GM21515 (cell line): ENCODE measurements at regions not wholly inside any gene's neighbourhood (a gene's known extent, or its start where the extent isn't known, plus 50 kb on each side); places are given as distances from the start of the nearest gene placed in this dataset.

ENCODE experiments used
- ATAC-seq: cut with Tn5 transposase; IDR thresholded peaks from one replicate; pipeline ENCODE4 v1.9.1; 2021; ENCODE audit not compliant: unreplicated experiment

DNA sequence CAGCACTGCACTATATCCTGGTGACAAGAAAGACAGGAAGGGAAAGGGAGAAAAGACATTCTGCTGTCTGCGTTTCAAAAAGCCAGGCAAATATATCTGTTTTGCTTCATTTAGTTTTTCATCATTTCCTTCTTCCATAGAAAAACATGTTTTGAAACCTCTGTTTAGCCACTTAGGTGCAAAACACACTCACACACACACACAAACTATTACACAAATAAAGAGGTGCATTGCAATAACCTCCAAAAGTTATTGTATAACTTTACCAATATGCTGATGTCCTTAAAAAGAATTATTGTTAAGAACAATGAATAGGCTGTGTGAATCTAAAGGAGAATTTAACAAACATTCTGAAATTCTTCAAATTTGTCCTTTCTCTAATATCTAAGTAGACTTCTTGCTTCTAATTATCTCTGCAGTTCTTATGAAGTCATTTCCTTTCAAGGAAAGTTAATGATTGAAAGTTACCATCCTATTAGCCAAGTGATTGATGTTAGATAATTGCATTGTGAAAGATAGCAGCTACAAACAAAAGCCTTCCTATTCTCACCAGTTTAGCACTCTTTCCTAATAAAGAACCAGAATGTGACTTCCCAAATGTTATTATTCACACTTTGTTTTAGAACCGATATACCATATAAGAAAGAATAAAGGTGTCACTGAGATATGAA lies 516.7 kb downstream of the KCNJ3 start:
- no peak for ATAC-seq

DNA sequence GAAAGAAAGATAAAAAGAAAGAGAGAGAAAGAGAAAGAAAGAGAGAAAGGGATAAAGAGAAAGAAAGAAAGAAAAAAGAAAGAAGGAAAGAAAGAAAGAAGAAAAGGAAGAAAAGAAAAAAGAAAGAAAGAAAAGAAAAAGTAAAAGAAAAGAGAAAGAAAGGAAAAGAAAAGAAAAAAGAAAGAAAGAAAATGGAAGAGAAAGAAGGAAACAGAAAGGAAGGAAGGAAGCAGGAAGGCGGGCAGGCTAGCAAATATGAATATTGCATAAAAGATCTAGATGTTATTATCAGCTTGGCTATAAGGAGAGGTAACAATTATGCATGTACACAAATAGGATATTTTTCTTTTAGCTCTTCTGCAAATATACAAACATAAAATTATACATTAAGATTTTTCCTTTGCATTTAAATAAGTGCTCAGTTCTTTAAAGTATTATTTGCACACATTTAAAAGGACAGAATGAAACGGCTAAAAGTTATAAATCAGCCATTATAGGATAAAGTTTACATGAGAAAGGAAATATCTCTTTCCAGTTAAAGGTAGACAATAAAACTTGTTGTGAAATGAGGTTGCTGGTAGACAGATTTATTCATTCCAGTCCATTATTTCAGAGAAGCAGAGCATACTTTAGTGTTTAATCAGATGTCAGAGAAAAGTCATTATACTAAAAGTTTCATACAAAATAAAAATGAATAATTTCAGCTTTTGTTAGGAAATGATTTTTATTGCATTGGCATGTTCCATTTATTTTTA lies 511.4 kb downstream of the KCNJ3 start:
- no peak for ATAC-seq

DNA sequence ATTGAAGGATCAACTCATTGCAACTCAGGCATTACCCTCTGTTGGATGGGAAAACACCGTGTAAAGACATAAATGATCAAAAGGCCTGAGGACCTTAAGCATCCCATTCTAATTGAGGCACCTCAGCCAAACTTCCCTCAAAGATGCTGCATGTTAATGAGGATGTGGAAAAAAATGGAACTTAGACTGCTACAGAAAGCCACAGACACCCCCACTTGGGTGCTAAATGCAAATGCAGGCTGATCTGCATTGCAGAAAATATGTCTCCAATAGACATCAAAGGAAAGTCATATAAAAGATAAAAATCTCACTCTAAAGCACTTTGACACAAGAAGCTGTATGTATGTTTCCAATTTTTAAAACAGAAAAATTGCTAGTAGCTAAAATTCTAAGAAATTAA lies 504.7 kb downstream of the KCNJ3 start:
- ATAC-seq: no peak

- ATAC-seq: no peak
Measured at GRCh38 chr2:155200753-155201152, 502.3 kb downstream of the KCNJ3 start.

DNA sequence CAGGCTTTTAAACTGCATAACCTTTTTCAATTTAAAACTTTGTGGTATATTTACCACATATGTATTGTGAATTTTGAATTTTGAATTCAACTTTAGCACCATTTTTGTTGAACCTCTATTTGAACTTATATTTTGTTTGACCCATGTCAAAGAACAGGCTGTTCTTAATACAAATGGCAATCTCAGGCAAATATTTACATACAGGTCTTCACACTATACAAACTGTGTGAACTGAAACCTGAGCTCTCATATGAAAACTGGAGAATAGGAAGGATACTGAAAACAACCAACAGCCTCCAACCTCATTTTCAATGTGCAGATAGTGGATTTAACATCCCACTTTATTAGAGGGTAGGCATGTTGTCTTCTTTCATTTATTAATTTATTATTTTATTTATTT lies 491.8 kb downstream of the KCNJ3 start:
- ATAC-seq: no peak

- ATAC-seq: no peak
Measured at GRCh38 chr2:155178921-155179320, 480.4 kb downstream of the KCNJ3 start.

DNA sequence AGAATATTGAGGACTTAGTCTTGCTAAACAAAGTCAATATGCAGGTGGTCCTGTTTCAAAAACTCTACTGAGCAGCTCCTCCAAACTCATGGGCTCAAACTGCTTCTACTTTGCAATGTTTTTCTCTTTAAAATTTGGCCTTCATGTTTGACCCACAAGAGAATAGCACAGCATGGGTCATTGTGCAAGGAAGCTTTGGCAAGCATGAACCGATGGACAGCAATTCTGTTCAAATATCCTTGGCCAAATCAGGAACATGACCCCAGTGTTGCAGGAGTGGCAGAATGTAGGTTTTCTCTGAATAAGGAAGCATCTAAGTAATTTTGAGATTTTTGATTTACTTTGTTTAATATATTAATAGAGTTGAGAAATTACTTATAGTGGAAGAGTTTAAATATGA lies 477.9 kb downstream of the KCNJ3 start:
- no peak for ATAC-seq

GRCh38 chr2:155169317-155169716 lies 470.8 kb downstream of the KCNJ3 start:
- no peak for ATAC-seq

GRCh38 chr2:155162494-155162893 lies 464.0 kb downstream of the KCNJ3 start:
- ATAC-seq: no peak

DNA sequence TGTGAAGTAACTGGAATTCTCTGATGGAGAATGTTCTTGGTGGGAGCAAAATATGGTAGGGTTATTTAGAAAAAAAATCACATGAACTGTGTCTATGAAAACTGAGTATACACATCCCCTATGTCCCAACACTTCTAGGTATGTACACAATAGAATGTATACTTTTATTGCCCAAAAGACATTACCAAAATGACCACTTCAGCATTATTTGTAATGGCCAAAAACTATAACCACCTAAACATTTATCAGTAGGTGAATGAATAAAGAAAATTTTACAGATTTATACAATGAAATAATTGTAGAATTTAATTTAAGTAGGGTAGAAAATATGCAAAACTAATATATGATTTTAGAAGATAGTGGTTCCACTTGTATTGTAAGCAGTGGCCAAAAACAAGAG lies 462.8 kb downstream of the KCNJ3 start:
- no peak for ATAC-seq

GRCh38 chr2:155157711-155158110 lies 459.2 kb downstream of the KCNJ3 start:
- ATAC-seq: no peak

DNA sequence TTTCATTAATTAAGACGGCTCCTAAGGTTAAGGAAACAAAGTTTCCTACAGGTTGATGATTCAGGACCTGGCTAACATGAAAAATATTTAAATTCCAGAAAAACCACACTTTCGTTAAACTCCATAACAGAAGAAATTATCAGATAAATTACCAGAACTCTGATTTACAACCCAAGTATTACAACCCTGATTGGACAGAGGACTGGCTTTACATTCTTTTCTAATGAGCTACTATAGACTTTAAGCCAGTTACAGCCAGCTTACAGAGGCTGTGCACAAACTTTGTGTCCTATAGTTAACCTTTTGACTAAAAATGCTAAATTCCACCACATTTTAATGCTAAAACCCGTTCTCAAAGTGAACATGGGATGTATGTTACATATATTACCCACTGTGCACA lies 458.6 kb downstream of the KCNJ3 start:
- no peak for ATAC-seq

- ATAC-seq: no peak
Measured at GRCh38 chr2:155151945-155152344, 453.4 kb downstream of the KCNJ3 start.

DNA sequence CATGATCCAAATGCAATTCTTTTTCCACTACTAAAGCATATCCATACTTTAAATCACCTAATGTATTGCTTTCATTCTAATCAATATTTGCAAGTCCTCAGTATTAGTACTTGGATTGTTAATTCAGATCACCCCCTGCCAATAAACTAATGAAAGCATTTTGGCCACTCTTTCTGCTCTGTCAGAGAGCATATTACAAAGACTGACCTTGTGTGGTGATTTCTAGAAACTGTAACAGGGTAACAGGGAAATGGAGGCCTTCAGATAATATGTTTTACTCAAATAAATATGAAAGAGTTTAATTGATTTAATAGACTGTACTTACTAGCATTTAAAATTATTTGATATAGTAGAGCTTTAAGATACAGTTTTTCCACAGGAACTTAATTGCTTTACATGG lies 453.0 kb downstream of the KCNJ3 start:
- no peak for ATAC-seq

- ATAC-seq: peak; percentile 97
Measured at GRCh38 chr2:155145758-155146229, 447.3 kb downstream of the KCNJ3 start.

- ATAC-seq: peak; percentile 30
Measured at GRCh38 chr2:155141418-155141817, 442.9 kb downstream of the KCNJ3 start.

DNA sequence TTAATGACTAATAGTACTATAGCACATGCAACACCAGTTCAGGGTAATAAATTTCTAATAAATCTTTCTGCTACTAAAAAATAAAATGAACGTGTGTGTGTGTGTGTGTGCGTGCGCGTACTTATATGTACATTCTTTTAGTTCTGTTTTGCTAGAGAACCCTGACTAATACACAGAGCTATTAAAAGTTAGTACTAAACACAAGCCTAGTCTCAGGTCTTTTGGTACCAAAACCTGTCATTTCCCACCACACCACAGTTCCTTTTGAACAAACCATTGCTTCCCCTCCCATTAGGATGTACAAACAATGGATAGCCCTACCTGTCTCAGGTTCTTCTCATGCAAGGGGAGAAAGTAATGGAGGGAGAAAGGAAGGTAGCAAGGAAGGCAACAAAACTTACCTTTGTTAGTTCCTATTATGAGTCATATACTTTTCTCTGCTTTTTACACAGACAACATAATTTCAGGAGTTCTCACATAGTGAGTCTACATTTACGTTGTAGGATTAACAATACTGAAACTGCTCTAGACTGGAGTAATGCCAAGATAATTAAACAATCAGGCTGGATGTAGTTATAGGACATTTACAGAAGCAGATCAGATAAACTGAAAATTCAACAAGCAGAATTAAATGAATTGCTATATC lies 427.2 kb downstream of the KCNJ3 start:
- no peak for ATAC-seq

- ATAC-seq: no peak
Measured at GRCh38 chr2:155115846-155116245, 417.4 kb downstream of the KCNJ3 start.

DNA sequence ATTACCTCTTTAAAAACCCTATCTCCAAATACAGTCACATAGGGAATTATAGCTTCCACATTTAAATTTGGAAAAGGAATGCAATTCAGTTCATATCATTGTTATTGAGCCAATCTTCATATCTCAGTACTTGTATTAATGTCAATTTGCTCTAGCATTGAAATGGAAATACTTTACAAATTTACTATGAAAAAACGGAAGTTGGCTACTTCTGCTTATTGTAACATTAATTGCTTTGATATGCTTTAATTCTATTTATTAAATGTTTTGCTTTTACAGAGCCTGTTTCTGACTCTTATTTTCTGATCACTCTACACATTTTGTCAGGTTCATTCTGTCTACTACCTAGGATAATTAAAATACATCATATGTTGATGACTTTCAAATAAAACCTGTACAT lies 412.6 kb downstream of the KCNJ3 start:
- no peak for ATAC-seq

GRCh38 chr2:155109527-155109926 lies 411.0 kb downstream of the KCNJ3 start:
- no peak for ATAC-seq

DNA sequence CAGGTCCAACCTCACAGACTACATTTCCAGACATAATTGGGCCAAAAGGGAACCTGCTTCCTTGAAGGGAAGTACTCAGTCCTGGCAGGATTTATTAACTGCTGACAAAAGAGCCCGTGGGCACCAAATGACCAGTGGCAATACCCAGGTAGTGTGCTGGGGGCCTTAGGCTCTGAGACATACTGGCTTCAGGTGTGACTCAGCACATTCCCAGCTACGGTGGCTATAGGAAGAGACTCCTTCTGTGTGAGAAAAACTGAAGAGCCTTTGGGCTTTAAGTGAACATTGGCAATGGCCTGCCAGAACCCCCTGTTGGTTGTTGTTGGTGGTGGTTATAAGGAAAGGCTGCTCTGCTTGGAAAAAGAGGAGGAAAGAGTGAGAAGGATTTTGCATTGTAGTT lies 401.8 kb downstream of the KCNJ3 start:
- ATAC-seq: no peak

DNA sequence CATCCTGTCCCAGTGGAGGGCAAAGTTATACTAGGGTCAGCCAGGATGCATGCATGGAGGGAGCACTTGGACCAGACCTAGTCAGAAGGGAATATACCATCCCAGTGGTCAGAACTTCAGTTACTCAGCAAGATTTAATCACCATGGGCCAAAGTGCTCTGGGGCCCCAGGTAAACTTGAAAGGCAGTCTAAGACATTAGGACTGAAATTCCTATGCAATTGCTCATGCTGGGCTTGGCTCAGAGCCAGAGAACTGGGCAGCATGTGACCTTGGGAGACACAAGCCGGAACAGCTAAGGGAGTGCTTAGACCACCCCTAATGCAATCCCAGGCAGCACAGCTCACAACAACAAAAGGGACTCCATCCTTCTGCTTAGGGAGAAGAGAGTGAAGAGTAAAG lies 401.3 kb downstream of the KCNJ3 start:
- ATAC-seq: no peak
